ENCODE measurements at regions not wholly inside any gene's neighbourhood (a gene's known extent, or its start where the extent isn't known, plus 50 kb on each side); places are given as distances from the start of the nearest gene placed in this dataset.

DNA sequence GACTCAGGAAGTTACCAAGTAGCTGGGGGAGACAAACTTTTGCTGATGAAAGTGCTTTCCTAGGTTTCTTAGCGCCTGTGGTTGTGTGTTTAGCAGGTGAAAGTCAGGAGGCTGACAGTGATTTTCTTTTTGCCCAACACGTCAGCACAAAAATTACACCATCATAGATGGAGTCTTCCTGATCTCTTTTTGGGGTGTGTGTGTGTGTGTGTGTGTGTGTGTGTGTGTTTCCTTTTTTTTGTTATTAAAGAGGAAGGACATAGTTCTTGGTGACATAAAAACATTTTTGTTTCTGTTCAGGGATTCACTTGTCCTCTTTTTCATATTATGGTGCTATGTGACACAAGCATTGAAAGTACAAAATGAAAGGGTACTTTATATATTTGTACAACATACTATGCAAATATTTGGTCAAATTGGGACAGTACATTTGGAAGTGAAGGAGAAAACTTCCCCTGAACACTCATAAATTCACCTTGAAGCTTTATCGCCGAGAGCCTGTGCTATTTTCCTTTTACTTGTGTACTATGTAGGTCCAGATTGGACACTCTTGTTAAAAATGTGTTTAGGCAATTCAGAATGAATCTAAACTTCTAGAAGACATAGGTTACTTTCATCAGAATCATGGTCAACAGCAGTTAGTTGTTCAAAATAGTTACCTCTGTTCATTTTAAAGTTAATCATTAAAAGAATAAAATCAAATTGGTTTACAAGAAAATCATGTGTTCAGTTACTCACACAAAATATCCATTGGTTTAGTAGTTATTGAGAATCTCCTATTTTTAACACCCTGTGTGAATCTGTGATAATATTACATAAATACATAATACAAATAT, 491.9 kb downstream of the IRS1 start:
- TF ChIP-seq, protein P1, sequence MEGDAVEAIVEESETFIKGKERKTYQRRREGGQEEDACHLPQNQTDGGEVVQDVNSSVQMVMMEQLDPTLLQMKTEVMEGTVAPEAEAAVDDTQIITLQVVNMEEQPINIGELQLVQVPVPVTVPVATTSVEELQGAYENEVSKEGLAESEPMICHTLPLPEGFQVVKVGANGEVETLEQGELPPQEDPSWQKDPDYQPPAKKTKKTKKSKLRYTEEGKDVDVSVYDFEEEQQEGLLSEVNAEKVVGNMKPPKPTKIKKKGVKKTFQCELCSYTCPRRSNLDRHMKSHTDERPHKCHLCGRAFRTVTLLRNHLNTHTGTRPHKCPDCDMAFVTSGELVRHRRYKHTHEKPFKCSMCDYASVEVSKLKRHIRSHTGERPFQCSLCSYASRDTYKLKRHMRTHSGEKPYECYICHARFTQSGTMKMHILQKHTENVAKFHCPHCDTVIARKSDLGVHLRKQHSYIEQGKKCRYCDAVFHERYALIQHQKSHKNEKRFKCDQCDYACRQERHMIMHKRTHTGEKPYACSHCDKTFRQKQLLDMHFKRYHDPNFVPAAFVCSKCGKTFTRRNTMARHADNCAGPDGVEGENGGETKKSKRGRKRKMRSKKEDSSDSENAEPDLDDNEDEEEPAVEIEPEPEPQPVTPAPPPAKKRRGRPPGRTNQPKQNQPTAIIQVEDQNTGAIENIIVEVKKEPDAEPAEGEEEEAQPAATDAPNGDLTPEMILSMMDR (IDR thresholded peaks at IDR 0.05), result no peak
- TF ChIP-seq CEBPB (IDR thresholded peaks at IDR 0.05), result no peak
- TF ChIP-seq, protein P2, sequence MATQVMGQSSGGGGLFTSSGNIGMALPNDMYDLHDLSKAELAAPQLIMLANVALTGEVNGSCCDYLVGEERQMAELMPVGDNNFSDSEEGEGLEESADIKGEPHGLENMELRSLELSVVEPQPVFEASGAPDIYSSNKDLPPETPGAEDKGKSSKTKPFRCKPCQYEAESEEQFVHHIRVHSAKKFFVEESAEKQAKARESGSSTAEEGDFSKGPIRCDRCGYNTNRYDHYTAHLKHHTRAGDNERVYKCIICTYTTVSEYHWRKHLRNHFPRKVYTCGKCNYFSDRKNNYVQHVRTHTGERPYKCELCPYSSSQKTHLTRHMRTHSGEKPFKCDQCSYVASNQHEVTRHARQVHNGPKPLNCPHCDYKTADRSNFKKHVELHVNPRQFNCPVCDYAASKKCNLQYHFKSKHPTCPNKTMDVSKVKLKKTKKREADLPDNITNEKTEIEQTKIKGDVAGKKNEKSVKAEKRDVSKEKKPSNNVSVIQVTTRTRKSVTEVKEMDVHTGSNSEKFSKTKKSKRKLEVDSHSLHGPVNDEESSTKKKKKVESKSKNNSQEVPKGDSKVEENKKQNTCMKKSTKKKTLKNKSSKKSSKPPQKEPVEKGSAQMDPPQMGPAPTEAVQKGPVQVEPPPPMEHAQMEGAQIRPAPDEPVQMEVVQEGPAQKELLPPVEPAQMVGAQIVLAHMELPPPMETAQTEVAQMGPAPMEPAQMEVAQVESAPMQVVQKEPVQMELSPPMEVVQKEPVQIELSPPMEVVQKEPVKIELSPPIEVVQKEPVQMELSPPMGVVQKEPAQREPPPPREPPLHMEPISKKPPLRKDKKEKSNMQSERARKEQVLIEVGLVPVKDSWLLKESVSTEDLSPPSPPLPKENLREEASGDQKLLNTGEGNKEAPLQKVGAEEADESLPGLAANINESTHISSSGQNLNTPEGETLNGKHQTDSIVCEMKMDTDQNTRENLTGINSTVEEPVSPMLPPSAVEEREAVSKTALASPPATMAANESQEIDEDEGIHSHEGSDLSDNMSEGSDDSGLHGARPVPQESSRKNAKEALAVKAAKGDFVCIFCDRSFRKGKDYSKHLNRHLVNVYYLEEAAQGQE (IDR thresholded peaks at IDR 0.05), result no peak
- no peak for TF ChIP-seq MAFK (IDR thresholded peaks at IDR 0.05; ENCODE audit: partially characterized antibody)

All from A549 (cell line).